ENCODE measurements at regions not wholly inside any gene's neighbourhood (a gene's known extent, or its start where the extent isn't known, plus 50 kb on each side); places are given as distances from the start of the nearest gene placed in this dataset.
A peak's percentile ranks its signal among the peaks of the same experiment; 100 is the strongest.

DNA sequence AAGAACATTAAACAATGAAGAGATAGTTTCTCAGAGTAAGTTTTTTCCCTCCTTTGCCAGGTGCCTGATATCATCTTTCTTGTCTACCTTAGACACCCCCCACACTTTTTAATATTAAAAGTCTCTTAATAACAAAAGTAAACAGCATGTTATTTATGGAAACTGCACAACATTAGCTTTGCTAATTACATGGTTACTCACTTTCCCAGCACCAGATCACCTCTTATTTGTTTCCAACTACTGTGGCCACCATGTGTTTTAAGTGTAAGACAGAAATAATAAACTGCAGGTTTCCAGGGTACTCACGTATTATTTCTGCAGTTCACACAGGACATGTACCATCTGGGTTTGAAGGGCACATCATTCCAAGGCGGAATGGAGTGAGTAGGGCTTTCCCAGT lies 125.0 kb downstream of the TRMT11 start:
- no peaks in the 10 kb centered on the region for H3K36me3 ChIP-seq (ENCODE audit: control insufficient read depth in 3 of 3, insufficient read depth in 2 of 3, low read depth in 1 of 3, low read length in 3 of 3)
- DNase-seq (no peak), FAIRE-seq (no peak)
- H3K9me3 ChIP-seq (ENCODE audit: control insufficient read depth in 2 of 2, insufficient read depth in 1 of 2, low read depth in 1 of 2, low read length in 1 of 2): no peaks in the 10 kb centered on the region
- H3K4me1 ChIP-seq (ENCODE audit: control insufficient read depth in 3 of 3, insufficient read depth in 2 of 3, low read depth in 1 of 3, low read length in 2 of 3): no peaks in the 10 kb centered on the region
- H3K27ac ChIP-seq (ENCODE audit: low read depth in 1 of 3, low read length in 2 of 3): no peak overlapping the region
- H3K27me3 ChIP-seq (ENCODE audit: control insufficient read depth in 3 of 3, insufficient read depth in 3 of 3, low read length in 3 of 3): no peaks in the 10 kb centered on the region
- WGBS, 3 donors: 81 to 90% (median 86%) methylated on average over 2 of the region's 2 CpGs
- H3K4me3 ChIP-seq (ENCODE audit: low read depth in 1 of 3, low read length in 3 of 3): no peak overlapping the region

DNA sequence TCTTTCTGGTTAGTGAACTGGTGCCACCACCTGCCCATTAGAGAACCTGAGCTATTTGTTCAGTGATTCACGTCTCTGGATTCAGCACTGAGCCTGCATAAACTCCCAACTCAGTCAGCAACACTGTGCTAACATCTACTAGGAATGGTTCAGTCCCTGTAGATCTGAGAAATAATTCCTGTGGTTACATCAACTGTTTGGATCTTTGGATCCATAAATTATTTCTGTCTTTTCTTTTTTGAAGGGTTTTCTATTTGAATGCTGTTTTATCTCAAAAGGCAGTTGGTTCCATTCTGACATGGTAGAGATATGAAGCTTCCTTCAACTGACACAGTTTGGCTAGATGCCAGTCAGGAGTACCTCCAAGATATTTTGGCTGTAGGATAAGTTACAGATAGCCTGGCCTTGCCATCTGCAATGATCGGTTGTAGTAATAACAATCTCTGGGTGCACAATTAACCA lies 125.9 kb downstream of the TRMT11 start:
- Histone ChIP-seq H3K4me1 (ENCODE audit: control insufficient read depth in 3 of 3, insufficient read depth in 2 of 3, low read depth in 1 of 3, low read length in 2 of 3) (no peaks in the 10 kb centered on the region), H3K27me3 (ENCODE audit: control insufficient read depth in 3 of 3, insufficient read depth in 3 of 3, low read length in 3 of 3) (no peaks in the 10 kb centered on the region), H3K27ac (ENCODE audit: low read depth in 1 of 3, low read length in 2 of 3) (no peak overlapping the region), H3K36me3 (ENCODE audit: control insufficient read depth in 3 of 3, insufficient read depth in 2 of 3, low read depth in 1 of 3, low read length in 3 of 3) (no peaks in the 10 kb centered on the region), H3K4me3 (ENCODE audit: low read depth in 1 of 3, low read length in 3 of 3) (no peak overlapping the region), H3K9me3 (ENCODE audit: control insufficient read depth in 2 of 2, insufficient read depth in 1 of 2, low read depth in 1 of 2, low read length in 1 of 2) (no peaks in the 10 kb centered on the region)
- no peak for FAIRE-seq
- DNase-seq: no peak
- WGBS, 3 donors: 71 to 91% (median 77%) methylated on average over 2 of the region's 2 CpGs

DNA sequence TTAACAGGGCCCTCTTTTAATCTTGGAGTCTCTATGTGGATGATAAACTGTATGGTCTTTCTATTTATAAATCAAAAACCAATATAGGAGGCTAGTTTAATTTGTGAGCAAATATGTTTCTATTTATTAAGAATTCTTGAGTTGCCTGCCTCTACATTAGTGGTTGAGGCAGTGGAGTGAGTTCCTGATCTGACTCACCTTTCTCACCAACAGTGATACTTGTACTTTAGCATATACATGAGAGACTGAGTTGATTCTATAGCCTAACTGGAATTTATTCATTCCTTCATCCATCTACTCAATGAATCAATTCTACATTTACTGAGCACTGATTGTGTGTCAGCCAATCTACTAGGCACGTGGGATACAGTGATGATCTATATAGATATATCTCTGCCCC lies 126.9 kb downstream of the TRMT11 start:
- Histone ChIP-seq H3K36me3 (ENCODE audit: control insufficient read depth in 3 of 3, insufficient read depth in 2 of 3, low read depth in 1 of 3, low read length in 3 of 3) (no peaks in the 10 kb centered on the region), H3K9me3 (ENCODE audit: control insufficient read depth in 2 of 2, insufficient read depth in 1 of 2, low read depth in 1 of 2, low read length in 1 of 2) (no peaks in the 10 kb centered on the region), H3K27ac (ENCODE audit: low read depth in 1 of 3, low read length in 2 of 3) (no peak overlapping the region), H3K27me3 (ENCODE audit: control insufficient read depth in 3 of 3, insufficient read depth in 3 of 3, low read length in 3 of 3) (no peaks in the 10 kb centered on the region), H3K4me3 (ENCODE audit: low read depth in 1 of 3, low read length in 3 of 3) (no peak overlapping the region), H3K4me1 (ENCODE audit: control insufficient read depth in 3 of 3, insufficient read depth in 2 of 3, low read depth in 1 of 3, low read length in 2 of 3) (no peaks in the 10 kb centered on the region)
- WGBS, 3 donors: 87 to 100% (median 94%) methylated on average over 1 of the region's 1 CpG
- DNase-seq (no peak), FAIRE-seq (no peak)

DNA sequence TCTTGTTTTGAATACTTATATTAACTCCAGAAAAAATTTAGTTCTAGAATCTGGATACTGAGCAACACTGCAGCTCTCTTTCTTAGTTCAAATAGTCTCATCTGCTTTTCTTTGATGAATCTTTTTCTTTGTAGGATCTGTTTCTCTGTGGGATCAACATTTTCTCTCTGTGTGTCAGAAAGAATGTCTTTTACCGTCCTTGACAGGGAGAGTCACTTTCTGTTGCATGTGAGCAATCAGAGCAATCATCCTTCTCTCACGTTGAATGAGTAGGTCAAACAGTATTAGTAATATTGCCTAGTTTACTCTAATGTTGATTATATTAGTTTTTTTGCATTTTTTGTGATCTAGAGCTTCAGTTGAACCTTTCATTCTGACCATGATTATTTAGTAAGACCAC lies 130.9 kb downstream of the TRMT11 start:
- no peak for FAIRE-seq
- 86 to 93% (median 87%) methylated on average over 2 of the region's 2 CpGs for whole genome bisulfite sequencing, 3 donors
- no peaks in the 10 kb centered on the region for H3K4me1 ChIP-seq (ENCODE audit: control insufficient read depth in 3 of 3, insufficient read depth in 2 of 3, low read depth in 1 of 3, low read length in 2 of 3)

DNA sequence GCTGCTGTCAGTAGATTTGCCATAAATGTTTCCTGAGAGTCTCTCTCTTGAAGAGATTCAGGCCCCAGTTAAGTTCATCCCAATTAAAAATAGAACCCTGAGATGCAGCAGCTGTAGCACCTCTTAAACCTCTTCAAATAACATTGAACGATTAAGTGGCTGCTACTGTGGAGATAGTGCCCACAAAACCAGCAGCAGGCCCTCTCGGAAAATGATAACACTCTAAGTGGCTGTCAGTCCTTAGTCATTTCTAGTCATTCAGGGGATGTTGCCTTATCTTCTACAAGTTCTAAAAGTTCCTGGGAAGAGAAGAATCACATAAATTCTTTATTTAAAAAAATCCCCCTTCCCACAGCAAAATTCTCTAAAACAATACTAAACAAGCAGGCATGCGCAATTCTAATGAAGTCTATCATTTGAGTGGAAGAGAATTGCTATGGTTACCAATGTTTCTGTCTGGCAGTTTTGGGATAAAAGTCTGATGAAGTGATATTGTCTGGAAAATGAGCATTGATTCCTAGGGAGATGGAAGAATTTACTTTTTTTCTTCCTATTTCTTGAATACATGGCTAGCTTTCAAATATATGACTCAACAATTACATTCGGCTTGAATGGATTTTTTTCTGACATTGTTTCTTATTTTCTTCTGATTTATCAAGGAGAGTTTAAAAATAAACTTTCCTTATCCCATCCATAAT lies 131.9 kb downstream of the TRMT11 start:
- DNase-seq (no peak), FAIRE-seq (no peak)
- Histone ChIP-seq H3K4me1 (ENCODE audit: control insufficient read depth in 3 of 3, insufficient read depth in 2 of 3, low read depth in 1 of 3, low read length in 2 of 3) (no peaks in the 10 kb centered on the region), H3K27me3 (ENCODE audit: control insufficient read depth in 3 of 3, insufficient read depth in 3 of 3, low read length in 3 of 3) (no peaks in the 10 kb centered on the region), H3K27ac (ENCODE audit: low read depth in 1 of 3, low read length in 2 of 3) (no peak overlapping the region), H3K36me3 (ENCODE audit: control insufficient read depth in 3 of 3, insufficient read depth in 2 of 3, low read depth in 1 of 3, low read length in 3 of 3) (no peaks in the 10 kb centered on the region), H3K4me3 (ENCODE audit: low read depth in 1 of 3, low read length in 3 of 3) (no peak overlapping the region), H3K9me3 (ENCODE audit: control insufficient read depth in 2 of 2, insufficient read depth in 1 of 2, low read depth in 1 of 2, low read length in 1 of 2) (no peaks in the 10 kb centered on the region)
- 73 to 87% (median 86%) methylated on average over 4 of the region's 4 CpGs for WGBS, 3 donors

More for the DNA sequence above, 130.9 kb downstream of the TRMT11 start:
- H3K36me3 ChIP-seq (ENCODE audit: control insufficient read depth in 3 of 3, insufficient read depth in 2 of 3, low read depth in 1 of 3, low read length in 3 of 3): no peaks in the 10 kb centered on the region
- H3K27me3 ChIP-seq (ENCODE audit: control insufficient read depth in 3 of 3, insufficient read depth in 3 of 3, low read length in 3 of 3): no peaks in the 10 kb centered on the region
- no peaks in the 10 kb centered on the region for H3K9me3 ChIP-seq (ENCODE audit: control insufficient read depth in 2 of 2, insufficient read depth in 1 of 2, low read depth in 1 of 2, low read length in 1 of 2)
- no peak overlapping the region for H3K4me3 ChIP-seq (ENCODE audit: low read depth in 1 of 3, low read length in 3 of 3)
- DNase-seq: no peak
- H3K27ac ChIP-seq (ENCODE audit: low read depth in 1 of 3, low read length in 2 of 3): no peak overlapping the region

DNA sequence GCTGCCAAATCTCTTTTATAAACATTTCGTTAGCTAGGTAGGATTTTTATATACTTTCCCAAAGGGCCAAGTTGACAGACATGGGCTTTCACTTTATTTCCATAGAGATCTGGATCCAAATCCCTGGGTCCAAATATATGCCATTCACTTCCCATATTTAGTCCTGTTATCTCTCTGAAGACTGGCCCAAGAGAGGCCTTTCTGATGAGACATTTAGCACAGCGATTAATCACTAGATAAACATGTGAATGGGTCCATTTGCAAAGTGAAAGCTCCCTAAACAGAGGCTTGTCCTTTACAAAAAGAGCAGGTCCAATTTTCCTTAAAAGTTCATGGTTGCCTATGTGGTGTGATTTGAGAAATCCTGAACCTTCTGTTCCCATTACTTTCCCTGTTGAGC lies 132.6 kb downstream of the TRMT11 start:
- Histone ChIP-seq H3K4me1 (ENCODE audit: control insufficient read depth in 3 of 3, insufficient read depth in 2 of 3, low read depth in 1 of 3, low read length in 2 of 3) (no peaks in the 10 kb centered on the region), H3K27me3 (ENCODE audit: control insufficient read depth in 3 of 3, insufficient read depth in 3 of 3, low read length in 3 of 3) (no peaks in the 10 kb centered on the region), H3K36me3 (ENCODE audit: control insufficient read depth in 3 of 3, insufficient read depth in 2 of 3, low read depth in 1 of 3, low read length in 3 of 3) (no peaks in the 10 kb centered on the region), H3K27ac (ENCODE audit: low read depth in 1 of 3, low read length in 2 of 3) (no peak overlapping the region), H3K9me3 (ENCODE audit: control insufficient read depth in 2 of 2, insufficient read depth in 1 of 2, low read depth in 1 of 2, low read length in 1 of 2) (no peaks in the 10 kb centered on the region), H3K4me3 (ENCODE audit: low read depth in 1 of 3, low read length in 3 of 3) (no peak overlapping the region)
- no peak for DNase-seq
- 81 to 91% (median 86%) methylated on average over 2 of the region's 2 CpGs for WGBS, 3 donors
- FAIRE-seq: no peak

DNA sequence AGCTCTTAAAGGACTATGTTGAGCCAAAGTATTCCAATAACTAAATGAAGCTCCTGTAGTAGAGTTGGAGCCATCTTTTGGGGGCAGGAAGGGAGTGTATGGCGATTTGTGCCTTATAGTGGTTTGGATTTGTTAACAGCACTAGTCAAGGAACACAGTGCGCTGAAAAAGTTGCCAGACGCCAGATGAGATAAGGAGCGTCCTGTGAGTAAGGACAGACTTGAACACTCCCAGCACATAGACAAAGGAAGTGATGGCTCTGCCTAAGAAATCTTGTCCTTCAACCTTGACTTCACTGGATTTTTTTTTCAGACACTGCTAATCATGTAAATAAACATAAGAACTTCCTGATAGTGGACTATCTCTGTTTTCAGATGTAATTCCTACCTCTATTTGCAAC lies 136.9 kb downstream of the TRMT11 start:
- FAIRE-seq: no peak
- H3K4me3 ChIP-seq (ENCODE audit: low read depth in 1 of 3, low read length in 3 of 3): no peak overlapping the region
- H3K36me3 ChIP-seq (ENCODE audit: control insufficient read depth in 3 of 3, insufficient read depth in 2 of 3, low read depth in 1 of 3, low read length in 3 of 3): peaks cover 0 to 2% (median 0%) of the 10 kb centered on the region in 3 donors
- H3K27me3 ChIP-seq (ENCODE audit: control insufficient read depth in 3 of 3, insufficient read depth in 3 of 3, low read length in 3 of 3): no peaks in the 10 kb centered on the region
- DNase-seq: peak; percentile 6 to 45
- H3K27ac ChIP-seq (ENCODE audit: low read depth in 1 of 3, low read length in 2 of 3): no peak overlapping the region
- WGBS, 3 donors: 41 to 73% (median 68%) methylated on average over 4 of the region's 4 CpGs
- H3K9me3 ChIP-seq (ENCODE audit: control insufficient read depth in 2 of 2, insufficient read depth in 1 of 2, low read depth in 1 of 2, low read length in 1 of 2): no peaks in the 10 kb centered on the region
- H3K4me1 ChIP-seq (ENCODE audit: control insufficient read depth in 3 of 3, insufficient read depth in 2 of 3, low read depth in 1 of 3, low read length in 2 of 3): no peaks in the 10 kb centered on the region

DNA sequence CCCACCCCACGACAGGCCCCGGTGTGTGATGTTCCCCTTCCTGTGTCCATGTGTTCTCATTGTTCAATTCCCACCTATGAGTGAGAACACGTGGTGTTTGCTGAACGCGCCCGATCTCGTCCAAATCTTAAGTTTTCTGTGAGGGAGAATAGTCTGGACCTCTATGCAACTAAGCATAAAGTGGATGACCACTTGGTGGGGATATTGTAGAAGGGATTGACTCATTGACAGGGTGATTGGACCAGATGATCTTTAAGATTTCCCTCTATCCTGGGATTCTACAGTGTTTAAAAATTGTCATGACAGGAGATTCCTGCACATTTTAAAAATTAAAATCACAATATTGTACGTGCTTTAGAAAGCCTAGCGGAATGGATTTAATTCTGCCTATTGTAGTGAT lies 141.3 kb downstream of the TRMT11 start:
- Histone ChIP-seq H3K4me1 (ENCODE audit: control insufficient read depth in 3 of 3, insufficient read depth in 2 of 3, low read depth in 1 of 3, low read length in 2 of 3) (no peaks in the 10 kb centered on the region), H3K27me3 (ENCODE audit: control insufficient read depth in 3 of 3, insufficient read depth in 3 of 3, low read length in 3 of 3) (no peaks in the 10 kb centered on the region), H3K27ac (ENCODE audit: low read depth in 1 of 3, low read length in 2 of 3) (no peak overlapping the region), H3K9me3 (ENCODE audit: control insufficient read depth in 2 of 2, insufficient read depth in 1 of 2, low read depth in 1 of 2, low read length in 1 of 2) (no peaks in the 10 kb centered on the region), H3K36me3 (ENCODE audit: control insufficient read depth in 3 of 3, insufficient read depth in 2 of 3, low read depth in 1 of 3, low read length in 3 of 3) (peaks cover 0 to 4% (median 0%) of the 10 kb centered on the region in 3 donors), H3K4me3 (ENCODE audit: low read depth in 1 of 3, low read length in 3 of 3) (no peak overlapping the region)
- no peak for DNase-seq
- 81 to 92% (median 92%) methylated on average over 7 to 9 of the region's 9 CpGs for WGBS, 3 donors
- no peak for FAIRE-seq

DNA sequence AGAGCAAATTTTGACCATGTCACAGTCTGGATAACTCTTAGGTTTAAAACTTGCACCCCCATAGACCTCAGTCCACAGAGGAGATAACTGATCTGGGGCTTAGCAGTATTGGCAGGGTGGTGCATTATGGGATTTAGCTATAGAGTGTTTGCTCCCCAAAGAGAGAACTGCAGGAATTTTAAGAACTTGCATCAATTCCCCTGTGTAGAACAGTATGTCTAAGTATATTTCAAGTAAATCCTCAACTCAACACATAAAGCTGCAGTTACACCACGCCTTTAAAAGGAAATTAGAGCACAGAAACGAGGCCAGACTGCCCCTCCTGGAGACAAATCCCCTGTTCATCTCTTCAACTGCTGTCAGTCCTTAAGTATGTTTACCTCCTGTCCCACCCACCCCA lies 144.9 kb downstream of the TRMT11 start:
- H3K36me3 ChIP-seq (ENCODE audit: control insufficient read depth in 3 of 3, insufficient read depth in 2 of 3, low read depth in 1 of 3, low read length in 3 of 3): peaks cover 0 to 4% (median 0%) of the 10 kb centered on the region in 3 donors
- no peaks in the 10 kb centered on the region for H3K27me3 ChIP-seq (ENCODE audit: control insufficient read depth in 3 of 3, insufficient read depth in 3 of 3, low read length in 3 of 3)
- FAIRE-seq (no peak), DNase-seq (no peak)
- no peaks in the 10 kb centered on the region for H3K9me3 ChIP-seq (ENCODE audit: control insufficient read depth in 2 of 2, insufficient read depth in 1 of 2, low read depth in 1 of 2, low read length in 1 of 2)
- no peak overlapping the region for H3K4me3 ChIP-seq (ENCODE audit: low read depth in 1 of 3, low read length in 3 of 3)
- WGBS, 3 donors: 63 to 77% (median 76%) methylated on average over 2 of the region's 2 CpGs
- no peaks in the 10 kb centered on the region for H3K4me1 ChIP-seq (ENCODE audit: control insufficient read depth in 3 of 3, insufficient read depth in 2 of 3, low read depth in 1 of 3, low read length in 2 of 3)
- no peak overlapping the region for H3K27ac ChIP-seq (ENCODE audit: low read depth in 1 of 3, low read length in 2 of 3)
